Stimulated activated CD8-positive, alpha-beta memory T cell treated with anti-CD3 and anti-CD28 coated beads, Interleukin-2, amount 100 ng/mL, for 48 hours (primary cell): ENCODE measurements at regions not wholly inside any gene's neighbourhood (a gene's known extent, or its start where the extent isn't known, plus 50 kb on each side); places are given as distances from the start of the nearest gene placed in this dataset.

Experiments used
- DNase-seq, 2 donors: peaks; one replicate each; pipeline ENCODE4 v3.0.0-alpha.2; 2020; ENCODE audit warnings: low read depth in 2 of 2

DNA sequence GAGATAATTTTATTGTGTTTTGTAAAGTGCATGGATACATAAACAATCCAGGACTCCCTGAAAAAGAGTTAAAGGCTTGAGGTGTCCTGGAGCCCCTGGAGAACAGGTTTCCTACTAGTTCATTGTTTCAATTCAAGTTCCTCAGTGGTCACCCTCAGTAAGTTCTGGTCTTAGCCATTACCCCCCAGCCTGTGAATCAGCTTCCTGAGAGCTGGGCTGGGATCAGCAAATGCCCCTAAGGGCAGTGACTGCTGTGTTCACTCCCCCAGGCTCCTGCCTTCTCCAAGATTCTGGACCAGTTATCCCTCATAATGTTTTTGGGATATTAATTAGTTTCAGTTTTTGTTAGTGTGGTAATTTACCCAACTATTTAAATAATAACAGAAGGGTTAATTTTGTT, 151.6 kb upstream of the PRSS58 start:
- no peak for DNase-seq

GRCh38 chr7:142408794-142409193, 150.9 kb upstream of the PRSS58 start:
- no peak for DNase-seq

- no peak for DNase-seq
These were observed 150.2 kb upstream of the PRSS58 start for GRCh38 chr7:142407939-142408570.

- no peak for DNase-seq
These were observed 147.4 kb upstream of the PRSS58 start for GRCh38 chr7:142405122-142405765.

- DNase-seq = no peak
These were observed 144.1 kb upstream of the PRSS58 start for GRCh38 chr7:142401951-142402350.

DNA sequence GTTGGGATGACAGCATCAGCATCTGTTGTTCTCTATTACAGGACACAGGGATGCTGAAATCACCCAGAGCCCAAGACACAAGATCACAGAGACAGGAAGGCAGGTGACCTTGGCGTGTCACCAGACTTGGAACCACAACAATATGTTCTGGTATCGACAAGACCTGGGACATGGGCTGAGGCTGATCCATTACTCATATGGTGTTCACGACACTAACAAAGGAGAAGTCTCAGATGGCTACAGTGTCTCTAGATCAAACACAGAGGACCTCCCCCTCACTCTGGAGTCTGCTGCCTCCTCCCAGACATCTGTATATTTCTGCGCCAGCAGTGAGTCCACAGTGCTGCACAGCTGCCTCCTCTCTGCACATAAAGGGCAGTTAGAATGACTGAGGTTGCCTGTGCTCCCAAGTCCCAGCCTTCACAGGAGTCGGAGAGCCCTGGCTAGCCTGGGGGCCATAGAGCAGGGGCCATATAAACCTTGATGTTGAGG, 142.2 kb upstream of the PRSS58 start:
- DNase-seq = no peak

DNA sequence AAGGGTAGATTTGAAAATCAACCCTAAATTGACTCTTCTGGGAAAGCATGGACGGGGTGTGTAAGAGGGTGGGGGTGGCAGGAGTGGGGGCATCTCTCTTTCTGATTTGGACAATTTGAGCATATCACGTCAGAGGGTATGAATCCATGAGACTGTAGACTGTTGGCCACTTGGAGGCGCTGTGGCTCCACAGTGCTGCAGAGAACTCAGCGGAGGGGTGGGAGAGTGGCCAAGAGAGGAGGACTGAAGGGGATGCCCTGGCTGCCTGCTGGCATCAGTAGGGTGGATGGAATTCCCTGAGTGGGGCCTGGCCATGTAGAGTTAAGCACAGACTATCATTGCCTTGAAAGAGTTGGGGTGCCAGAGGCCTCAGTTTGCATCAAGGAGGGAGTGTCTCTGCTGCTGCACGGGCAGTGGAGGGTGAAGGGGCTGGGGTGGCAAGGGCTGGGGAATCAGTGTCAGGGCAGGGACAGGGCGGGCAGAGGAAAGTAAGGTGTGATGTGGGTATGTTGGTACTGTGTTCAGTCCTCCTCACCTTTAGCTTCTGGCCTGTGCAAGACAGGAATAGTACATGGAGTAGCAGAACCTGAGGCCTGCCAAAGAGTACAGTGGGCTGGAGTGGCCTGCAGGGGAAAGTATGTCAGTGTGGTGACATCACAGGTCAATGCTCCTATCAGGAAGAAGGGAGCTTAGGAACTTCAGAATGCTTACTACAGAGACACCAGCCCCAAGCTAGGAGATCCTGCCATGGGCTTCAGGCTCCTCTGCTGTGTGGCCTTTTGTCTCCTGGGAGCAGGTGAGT, 133.5 kb upstream of the PRSS58 start:
- DNase-seq = peak; percentile 23 to 39

DNA sequence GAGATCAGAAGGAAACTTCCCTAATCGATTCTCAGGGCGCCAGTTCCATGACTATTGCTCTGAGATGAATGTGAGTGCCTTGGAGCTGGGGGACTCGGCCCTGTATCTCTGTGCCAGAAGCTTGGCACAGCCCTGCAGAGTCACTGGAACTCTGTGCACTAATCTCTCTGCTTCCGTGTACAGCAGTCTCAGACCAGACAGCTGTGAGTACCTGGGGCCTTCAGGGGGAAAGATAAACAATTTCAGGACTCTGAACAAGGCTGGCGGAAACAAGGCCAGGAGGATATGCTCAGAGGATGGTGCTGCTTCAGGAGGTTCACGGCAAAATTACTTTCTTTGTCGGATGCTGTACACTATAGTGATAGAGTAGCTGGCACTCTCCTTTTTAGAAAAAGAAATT, 131.7 kb upstream of the PRSS58 start:
- DNase-seq = no peak

DNA sequence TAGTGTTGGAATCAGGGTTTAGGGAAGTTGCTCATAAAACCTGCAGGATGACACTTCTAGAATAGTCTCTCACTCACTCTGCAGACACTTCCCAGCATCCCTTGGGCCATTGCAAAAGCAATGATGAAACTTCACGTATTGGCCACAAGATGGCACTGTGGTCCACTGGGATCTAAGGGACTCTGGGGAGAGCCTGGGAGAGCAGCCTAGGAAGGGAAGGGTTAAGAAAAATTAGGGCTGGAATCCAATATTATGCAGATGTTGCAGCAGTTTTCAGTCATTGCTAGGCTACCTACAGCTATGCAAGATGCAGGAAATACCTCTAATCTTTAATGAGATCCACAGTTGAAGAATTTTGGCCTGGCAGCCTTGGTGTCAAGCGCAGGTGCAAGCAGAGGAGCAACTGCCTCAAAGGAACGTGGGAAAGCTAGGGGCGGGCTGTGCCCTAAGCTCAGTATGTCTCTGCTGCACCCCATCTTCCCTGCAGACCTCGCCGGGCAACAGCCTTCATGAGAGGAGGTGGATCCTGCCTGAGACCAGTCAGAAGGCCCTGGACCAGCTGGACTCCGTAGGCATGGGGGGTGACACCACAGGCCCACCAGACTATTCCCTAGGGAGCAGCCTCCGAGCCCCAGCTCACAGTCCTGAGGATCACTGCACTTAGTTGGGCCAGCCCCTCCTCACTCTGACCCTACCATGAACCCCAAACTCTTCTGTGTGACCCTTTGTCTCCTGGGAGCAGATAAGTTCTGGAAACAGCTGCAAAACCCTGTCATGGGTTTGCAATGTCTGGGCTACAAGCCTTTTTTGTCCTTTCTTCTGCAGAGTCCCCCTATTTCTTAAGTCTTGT, 127.9 kb upstream of the PRSS58 start:
- DNase-seq = no peak

DNA sequence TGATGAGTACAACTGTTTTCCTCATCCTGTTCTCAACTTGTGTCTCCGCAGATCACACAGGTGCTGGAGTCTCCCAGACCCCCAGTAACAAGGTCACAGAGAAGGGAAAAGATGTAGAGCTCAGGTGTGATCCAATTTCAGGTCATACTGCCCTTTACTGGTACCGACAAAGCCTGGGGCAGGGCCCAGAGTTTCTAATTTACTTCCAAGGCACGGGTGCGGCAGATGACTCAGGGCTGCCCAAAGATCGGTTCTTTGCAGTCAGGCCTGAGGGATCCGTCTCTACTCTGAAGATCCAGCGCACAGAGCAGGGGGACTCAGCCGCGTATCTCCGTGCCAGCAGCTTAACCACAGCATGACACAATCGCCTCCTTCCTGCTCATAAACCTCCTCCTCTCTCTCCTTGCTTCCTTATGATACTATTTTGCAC, 126.7 kb upstream of the PRSS58 start:
- DNase-seq = peak; percentile 15 to 34

DNA sequence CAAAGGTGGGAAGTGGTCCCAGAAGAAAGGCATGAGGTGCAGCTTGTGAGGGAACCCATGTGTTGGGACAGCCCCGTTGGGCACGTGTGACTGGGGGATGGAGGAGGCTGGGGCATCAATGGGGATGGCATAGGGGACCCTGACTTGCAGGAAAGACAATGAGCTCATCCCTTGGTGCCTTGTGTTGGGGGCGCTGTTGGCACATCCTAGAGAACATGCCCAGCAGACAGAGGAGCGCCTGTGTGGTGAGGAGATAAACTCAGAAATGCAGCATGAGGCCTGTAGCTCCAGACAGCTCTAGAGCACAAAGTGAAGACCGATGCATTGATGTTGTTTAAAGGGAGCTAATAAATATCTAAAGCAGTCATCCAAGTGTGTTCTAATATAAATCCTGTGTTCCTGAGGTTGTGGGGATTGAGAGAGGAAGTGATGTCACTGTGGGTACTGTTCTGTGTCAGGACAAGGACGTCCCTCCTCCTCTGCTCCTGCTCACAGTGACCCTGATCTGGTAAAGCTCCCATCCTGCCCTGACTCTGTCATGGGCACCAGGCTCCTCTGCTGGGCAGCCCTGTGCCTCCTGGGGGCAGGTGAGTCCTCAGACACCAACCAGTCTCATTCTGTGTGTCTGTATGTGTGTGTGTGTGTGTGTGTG, 126.1 kb upstream of the PRSS58 start:
- no peak for DNase-seq

- DNase-seq = no peak
These were observed 124.0 kb upstream of the PRSS58 start for GRCh38 chr7:142381727-142382390.

DNA sequence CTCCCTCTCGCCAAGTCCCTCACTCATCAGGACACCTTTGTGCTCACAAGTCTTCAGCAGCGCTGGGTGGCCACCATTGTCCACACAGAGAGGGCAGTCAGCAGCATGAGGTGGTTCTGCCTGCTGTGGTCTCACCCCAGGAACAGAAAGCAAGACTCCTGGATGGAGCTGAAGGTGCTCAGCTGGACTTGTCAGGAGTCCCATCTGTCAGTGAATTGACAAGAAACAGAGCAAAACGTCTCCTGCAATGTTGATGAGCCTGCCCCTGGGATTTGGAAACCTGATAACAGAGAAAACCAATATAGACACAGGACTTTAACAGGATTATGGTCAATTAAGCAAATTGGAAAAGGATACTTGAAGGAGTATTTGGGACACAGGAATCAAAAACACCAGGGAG, 122.2 kb upstream of the PRSS58 start:
- DNase-seq = no peak

- DNase-seq = no peak
These were observed 121.5 kb upstream of the PRSS58 start for GRCh38 chr7:142379201-142379885.

- DNase-seq = no peak
These were observed 119.7 kb upstream of the PRSS58 start for GRCh38 chr7:142377567-142377966.

GRCh38 chr7:142376356-142376997, 118.6 kb upstream of the PRSS58 start:
- no peak for DNase-seq

DNA sequence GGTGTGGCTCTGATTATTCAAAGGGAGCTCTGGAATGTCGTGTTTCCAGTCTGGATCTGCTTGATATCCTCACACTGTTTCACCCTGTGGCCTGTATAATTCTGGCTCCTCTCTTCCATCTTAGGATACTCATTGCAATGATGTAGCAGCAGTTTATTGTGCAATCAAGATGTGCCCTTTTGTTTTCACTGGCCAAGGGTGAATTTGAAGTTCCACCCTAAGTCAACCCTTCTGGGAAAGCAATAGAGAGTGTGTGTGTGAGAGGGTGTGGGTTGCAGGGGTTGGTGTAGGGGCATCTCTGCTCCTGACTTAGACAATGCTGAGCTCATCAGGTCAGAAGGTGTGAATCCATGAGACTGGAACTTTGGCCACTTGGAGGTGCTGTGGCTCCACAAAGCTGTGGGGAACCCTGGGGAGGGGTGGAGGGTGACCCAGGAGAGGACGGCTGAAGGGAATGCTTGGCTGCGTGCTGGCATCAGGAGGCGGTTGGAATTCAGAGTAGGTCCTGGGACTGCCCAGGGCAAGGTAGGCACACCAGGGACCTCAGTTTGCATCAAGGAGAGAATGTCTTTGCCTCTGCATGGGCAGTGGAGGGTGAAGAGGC, 118.0 kb upstream of the PRSS58 start:
- no peak for DNase-seq

- no peak for DNase-seq
These were observed 114.9 kb upstream of the PRSS58 start for GRCh38 chr7:142372727-142373126.
